ENCODE measurements at regions not wholly inside any gene's neighbourhood (a gene's known extent, or its start where the extent isn't known, plus 50 kb on each side); places are given as distances from the start of the nearest gene placed in this dataset.

- no peak overlapping the region for H2AFZ ChIP-seq (ENCODE audit: low read depth, low read length)
- H3K36me3 ChIP-seq (replicated peaks; ENCODE audit: low read depth, low read length): no peaks in the 10 kb centered on the region
- no peak overlapping the region for H3K4me3 ChIP-seq (ENCODE audit: low read length)
- no peaks in the 10 kb centered on the region for H3K9me3 ChIP-seq (ENCODE audit: insufficient read depth, low read length)
- no peak overlapping the region for H3K4me2 ChIP-seq (ENCODE audit: low read length)
- no peak overlapping the region for H3K27ac ChIP-seq (ENCODE audit: low read length)
- H4K20me1 ChIP-seq (ENCODE audit: insufficient read depth, low read length): 0 out of 2 replicates have a peak, but pooled peaks cover 3% of the 10 kb centered on the region
- no peak overlapping the region for H3K9ac ChIP-seq (ENCODE audit: low read length)
- H3K4me1 ChIP-seq (ENCODE audit: low read length): no peaks in the 10 kb centered on the region
- no peaks in the 10 kb centered on the region for H3K27me3 ChIP-seq (ENCODE audit: low read depth, low read length)
- H3K79me2 ChIP-seq (ENCODE audit: low read length): no peaks in the 10 kb centered on the region
- no peak for TF ChIP-seq EZH2phosphoT487 (IDR thresholded peaks at IDR 0.05; ENCODE audit: low read depth)
- no peak for TF ChIP-seq CTCF (IDR thresholded peaks at IDR 0.05; ENCODE audit: low read depth, low read length)
These were observed 59.5 kb upstream of the BMP2 start for GRCh38 chr20:6708010-6708409.

DNA sequence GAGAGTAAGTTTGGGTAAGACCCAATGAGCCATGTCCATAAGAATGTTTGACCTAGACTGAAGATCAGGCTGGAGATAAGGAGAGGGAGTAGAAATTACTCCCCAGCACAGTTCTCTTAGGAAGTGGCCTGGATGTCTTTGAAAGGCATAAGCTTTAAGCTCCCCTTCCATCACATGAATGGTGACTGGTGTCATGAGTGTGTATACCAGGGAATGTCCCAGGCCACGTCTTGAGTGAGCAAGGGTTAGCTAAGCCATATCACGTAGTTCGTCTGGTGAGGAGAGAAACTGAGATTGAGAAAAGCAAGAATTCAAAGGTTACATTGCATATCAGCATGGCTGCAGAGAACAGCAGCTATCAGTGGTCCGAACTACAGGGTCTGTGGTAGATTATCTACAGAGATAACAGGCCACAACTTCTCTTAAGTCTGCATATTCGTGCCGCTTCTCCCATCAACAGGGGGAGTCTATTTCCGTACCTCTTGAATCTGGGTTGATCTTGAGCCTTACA is 60.1 kb upstream of the BMP2 start:
- TF ChIP-seq CTCF (IDR thresholded peaks at IDR 0.05; ENCODE audit: low read depth, low read length) (no peak), EZH2phosphoT487 (IDR thresholded peaks at IDR 0.05; ENCODE audit: low read depth) (no peak)

DNA sequence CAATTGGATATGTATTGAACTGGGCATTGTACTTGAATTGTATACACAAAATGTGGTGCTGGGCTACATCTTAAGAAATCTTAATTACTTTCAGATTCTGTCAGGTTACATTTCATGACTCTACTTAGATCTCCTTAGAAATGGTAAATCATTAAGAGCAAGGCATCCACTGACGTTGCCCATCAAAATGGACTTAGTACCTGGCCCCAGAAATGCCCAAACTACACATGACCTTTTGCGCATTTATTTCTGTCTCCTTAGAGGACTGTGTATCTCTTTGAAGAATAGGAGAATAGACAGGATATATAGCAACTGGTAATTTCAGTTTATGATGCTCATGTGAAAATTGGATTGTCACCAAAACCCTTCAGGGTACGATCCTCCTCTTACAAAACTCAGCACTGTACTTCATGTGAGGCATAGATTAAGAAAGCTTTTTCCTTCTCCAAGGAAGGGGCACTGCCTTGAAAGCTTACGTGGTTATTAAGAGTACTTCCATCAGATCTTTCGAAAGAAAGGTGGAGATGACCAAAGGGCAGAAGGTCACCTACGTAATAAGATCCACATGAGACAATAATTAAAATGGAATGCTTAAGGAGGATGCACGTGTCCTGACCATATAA is 61.4 kb upstream of the BMP2 start:
- no peaks in the 10 kb centered on the region for H3K4me1 ChIP-seq (ENCODE audit: low read length)
- H3K27ac ChIP-seq (ENCODE audit: low read length): no peak overlapping the region

More for the DNA sequence above, 60.1 kb upstream of the BMP2 start:
- Histone ChIP-seq H3K36me3 (replicated peaks; ENCODE audit: low read depth, low read length) (no peaks in the 10 kb centered on the region), H3K79me2 (ENCODE audit: low read length) (no peaks in the 10 kb centered on the region), H3K4me3 (ENCODE audit: low read length) (no peak overlapping the region), H3K4me2 (ENCODE audit: low read length) (no peak overlapping the region), H3K27me3 (ENCODE audit: low read depth, low read length) (no peaks in the 10 kb centered on the region), H4K20me1 (ENCODE audit: insufficient read depth, low read length) (0 out of 2 replicates have a peak, but pooled peaks cover 3% of the 10 kb centered on the region), H3K4me1 (ENCODE audit: low read length) (no peaks in the 10 kb centered on the region), H2AFZ (ENCODE audit: low read depth, low read length) (no peak overlapping the region), H3K27ac (ENCODE audit: low read length) (no peak overlapping the region), H3K9ac (ENCODE audit: low read length) (no peak overlapping the region), H3K9me3 (ENCODE audit: insufficient read depth, low read length) (no peaks in the 10 kb centered on the region)

More for the DNA sequence above, 61.4 kb upstream of the BMP2 start:
- H3K9me3 ChIP-seq (ENCODE audit: insufficient read depth, low read length): no peaks in the 10 kb centered on the region
- no peak overlapping the region for H3K9ac ChIP-seq (ENCODE audit: low read length)
- no peaks in the 10 kb centered on the region for H3K27me3 ChIP-seq (ENCODE audit: low read depth, low read length)
- TF ChIP-seq CTCF (IDR thresholded peaks at IDR 0.05; ENCODE audit: low read depth, low read length) (no peak), EZH2phosphoT487 (IDR thresholded peaks at IDR 0.05; ENCODE audit: low read depth) (no peak)
- no peaks in the 10 kb centered on the region for H3K79me2 ChIP-seq (ENCODE audit: low read length)
- 0 out of 2 replicates have a peak, but pooled peaks cover 3% of the 10 kb centered on the region for H4K20me1 ChIP-seq (ENCODE audit: insufficient read depth, low read length)
- H3K4me2 ChIP-seq (ENCODE audit: low read length): no peak overlapping the region
- no peak overlapping the region for H3K4me3 ChIP-seq (ENCODE audit: low read length)
- no peak overlapping the region for H2AFZ ChIP-seq (ENCODE audit: low read depth, low read length)
- no peaks in the 10 kb centered on the region for H3K36me3 ChIP-seq (replicated peaks; ENCODE audit: low read depth, low read length)
